HEK293T (cell line): ENCODE measurements at regions not wholly inside any gene's neighbourhood (a gene's known extent, or its start where the extent isn't known, plus 50 kb on each side); places are given as distances from the start of the nearest gene placed in this dataset.

Experiments
- CTCF ChIA-PET: fragments of 350-600 bp; formaldehyde crosslinking; extraction: SDS; loops from one replicate; lab custom pipeline; 2021; ENCODE audit warnings: antibody characterized with exemption, inconsistent platforms; lab: Yijun Ruan, JAX
- POLR2A ChIA-PET: fragments of 350-600 bp; formaldehyde crosslinking; extraction: SDS; loops from one replicate; lab custom pipeline; 2020; ENCODE audit warnings: antibody characterized with exemption, inconsistent platforms; lab: Yijun Ruan, JAX
- DNase-seq: peaks from one replicate; pipeline ENCODE4 v3.0.0; 2012; ENCODE audit warnings: mixed read lengths; ENCODE audit errors: extremely low spot score
- ARNT ChIP-seq: fragments of 450-650 bp; IDR thresholded peaks from 2 replicates; pipeline ENCODE4 v1.6.1; 2017; ENCODE audit warnings: mild to moderate bottlenecking
- BHLHE40 ChIP-seq: fragments of 450-650 bp; IDR thresholded peaks from 2 replicates; pipeline ENCODE4 v1.6.1; 2016; ENCODE audit warnings: mild to moderate bottlenecking, moderate library complexity, borderline replicate concordance
- CTBP1 ChIP-seq: fragments of 450-650 bp; IDR thresholded peaks from 2 replicates; pipeline ENCODE4 v1.6.1; 2016; ENCODE audit warnings: borderline replicate concordance
- ELF4 ChIP-seq: fragments of 450-650 bp; IDR thresholded peaks from 2 replicates; pipeline ENCODE4 v1.6.1; 2017; ENCODE audit warnings: antibody characterized with exemption
- FOXA1 ChIP-seq: fragments of 450-650 bp; IDR thresholded peaks from 2 replicates; pipeline ENCODE4 v1.6.1; 2016; ENCODE audit warnings: mild to moderate bottlenecking
- FOXK2 ChIP-seq: fragments of 450-650 bp; IDR thresholded peaks from 2 replicates; pipeline ENCODE4 v1.6.1; 2016; ENCODE audit warnings: mild to moderate bottlenecking
- FOXM1 ChIP-seq: fragments of 450-650 bp; IDR thresholded peaks from 2 replicates; pipeline ENCODE4 v1.6.1; 2017; ENCODE audit warnings: mild to moderate bottlenecking, borderline replicate concordance
- HDGF ChIP-seq: fragments of 450-650 bp; IDR thresholded peaks from 2 replicates; pipeline ENCODE4 v1.6.1; 2017; ENCODE audit warnings: antibody characterized with exemption, borderline replicate concordance
- L3MBTL2 ChIP-seq: fragments of 450-650 bp; conservative IDR thresholded peaks from 2 replicates; pipeline ENCODE4 v1.6.1; 2016; ENCODE audit warnings: mild to moderate bottlenecking
- LEF1 ChIP-seq: fragments of 450-650 bp; IDR thresholded peaks from 2 replicates; pipeline ENCODE4 v1.6.1; 2017; ENCODE audit warnings: mild to moderate bottlenecking, borderline replicate concordance
- NFRKB ChIP-seq: fragments of 450-650 bp; IDR thresholded peaks from 2 replicates; pipeline ENCODE4 v1.6.1; 2016; ENCODE audit warnings: mild to moderate bottlenecking, moderate library complexity
- SP1 ChIP-seq: fragments of 450-650 bp; IDR thresholded peaks from 2 replicates; pipeline ENCODE4 v1.6.1; 2017
- SUZ12 ChIP-seq: fragments of 450-650 bp; IDR thresholded peaks from 2 replicates; pipeline ENCODE4 v1.6.1; 2016; ENCODE audit warnings: mild to moderate bottlenecking
- TARDBP ChIP-seq: fragments of 450-650 bp; IDR thresholded peaks from 2 replicates; pipeline ENCODE4 v1.6.1; 2016
- ZNF384 ChIP-seq: fragments of 450-650 bp; IDR thresholded peaks from 2 replicates; pipeline ENCODE4 v1.6.1; 2016
- TF ChIP-seq, protein P1 (sequence below): fragments of 450-650 bp; IDR thresholded peaks from 2 replicates; pipeline ENCODE4 v1.6.1; 2016

DNA sequence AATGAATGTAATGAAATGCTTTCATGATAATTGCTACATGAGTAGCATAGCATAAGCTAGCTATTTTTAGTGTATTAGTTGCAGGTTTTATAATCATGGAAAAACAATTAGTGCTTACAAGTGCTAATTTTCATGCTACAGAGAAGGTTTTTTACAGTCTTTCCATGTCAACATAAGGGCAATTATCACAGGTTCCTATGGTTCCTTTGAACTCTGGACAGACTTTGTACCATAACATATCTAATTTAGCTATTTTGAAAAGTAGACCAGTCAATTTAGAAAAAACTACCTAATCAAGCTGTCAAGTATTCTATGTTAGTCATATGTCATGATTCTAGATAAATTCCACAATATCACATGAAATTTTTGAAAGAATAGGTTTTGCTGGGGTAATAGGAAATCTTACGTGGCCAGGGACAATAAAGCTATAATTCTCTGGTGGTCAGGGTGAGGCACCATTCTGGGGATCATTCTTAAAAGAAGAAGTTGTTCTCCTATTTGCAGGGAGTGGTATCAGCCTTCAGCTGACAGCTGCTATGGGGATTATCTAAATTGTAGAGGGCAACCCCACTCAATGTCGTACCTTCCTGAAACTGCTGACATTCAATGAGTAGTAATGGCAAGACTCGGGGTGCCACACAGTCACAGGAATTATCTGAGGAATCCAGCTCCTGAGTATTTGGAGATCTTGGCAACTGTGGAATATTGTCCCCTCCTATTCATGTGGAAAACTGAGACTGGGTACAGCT is 724.0 kb upstream of the LINC00305 start:
- DNase-seq = no peak
- POLR2A ChIA-PET = no interaction called here
- TF ChIP-seq BHLHE40 (no peak), L3MBTL2 (no peak), FOXA1 (no peak)
- CTCF ChIA-PET = no interaction called here

DNA sequence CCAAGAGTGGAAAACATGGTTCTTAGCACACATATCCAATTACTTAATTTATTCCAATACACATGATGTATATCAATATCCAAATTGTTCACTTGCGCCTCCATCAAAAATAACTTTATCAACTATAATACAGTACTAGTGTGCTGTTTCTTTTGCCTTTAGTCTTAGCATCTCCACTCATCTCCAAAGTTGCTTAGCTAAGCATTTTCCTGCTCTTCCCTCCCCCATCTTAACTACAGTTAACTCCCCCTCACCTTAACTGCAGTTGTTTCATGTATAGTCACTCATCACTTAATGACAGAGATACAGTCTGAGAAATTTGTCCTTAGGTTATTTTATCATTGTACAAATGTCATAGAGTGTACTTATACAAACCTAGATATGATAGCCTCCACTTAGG is 705.2 kb upstream of the LINC00305 start:
- CTCF ChIA-PET = no interaction called here
- no peak for DNase-seq
- TF ChIP-seq FOXK2 (no peak), FOXM1 (no peak)
- POLR2A ChIA-PET = no interaction called here

- ChIA-PET CTCF (no interaction called here), POLR2A (no interaction called here)
- TF ChIP-seq LEF1 (no peak), HDGF (no peak), FOXK2 (no peak), L3MBTL2 (no peak), BHLHE40 (no peak), CTBP1 (no peak), SUZ12 (no peak), ARNT (no peak), FOXM1 (no peak), ELF4 (no peak), TARDBP (no peak), SP1 (no peak)
- TF ChIP-seq, protein P1, sequence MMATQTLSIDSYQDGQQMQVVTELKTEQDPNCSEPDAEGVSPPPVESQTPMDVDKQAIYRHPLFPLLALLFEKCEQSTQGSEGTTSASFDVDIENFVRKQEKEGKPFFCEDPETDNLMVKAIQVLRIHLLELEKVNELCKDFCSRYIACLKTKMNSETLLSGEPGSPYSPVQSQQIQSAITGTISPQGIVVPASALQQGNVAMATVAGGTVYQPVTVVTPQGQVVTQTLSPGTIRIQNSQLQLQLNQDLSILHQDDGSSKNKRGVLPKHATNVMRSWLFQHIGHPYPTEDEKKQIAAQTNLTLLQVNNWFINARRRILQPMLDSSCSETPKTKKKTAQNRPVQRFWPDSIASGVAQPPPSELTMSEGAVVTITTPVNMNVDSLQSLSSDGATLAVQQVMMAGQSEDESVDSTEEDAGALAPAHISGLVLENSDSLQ = no peak
- DNase-seq = no peak
These were observed 703.4 kb upstream of the LINC00305 start for GRCh38 chr18:64852281-64852680.

- CTCF ChIA-PET = no interaction called here
- TF ChIP-seq FOXM1 (no peak), ELF4 (no peak), L3MBTL2 (no peak), FOXK2 (no peak), FOXA1 (no peak), HDGF (no peak), ZNF384 (no peak), ARNT (no peak)
- TF ChIP-seq, protein P1 = no peak
- DNase-seq = no peak
- POLR2A ChIA-PET = no interaction called here
These were observed 702.8 kb upstream of the LINC00305 start for GRCh38 chr18:64851726-64852125.

DNA sequence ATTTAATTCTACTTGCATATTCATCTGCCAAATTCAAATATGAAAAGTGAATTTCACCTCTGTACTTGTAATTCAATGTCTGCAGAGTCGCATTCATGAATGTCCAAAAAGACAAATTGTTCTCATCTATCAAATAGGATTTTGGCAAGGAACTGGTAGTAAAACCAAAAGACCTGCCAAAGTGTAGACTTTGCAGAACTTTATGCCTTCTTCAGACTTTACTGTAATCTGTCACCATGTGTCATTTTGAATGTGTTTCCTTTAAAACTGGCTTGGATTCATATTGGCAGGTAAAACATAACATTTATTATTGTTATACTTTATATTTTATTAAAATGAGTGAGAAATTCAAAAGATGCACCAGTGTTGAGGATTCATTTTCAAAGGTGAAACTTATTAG is 701.9 kb upstream of the LINC00305 start:
- POLR2A ChIA-PET = no interaction called here
- CTCF ChIA-PET = no interaction called here
- no peak for DNase-seq
- TF ChIP-seq SP1 = no peak
- TF ChIP-seq NFRKB = no peak
- no peak for TF ChIP-seq L3MBTL2
- no peak for TF ChIP-seq HDGF

GRCh38 chr18:64840911-64841701 is 692.2 kb upstream of the LINC00305 start:
- TF ChIP-seq L3MBTL2 (no peak), TARDBP (no peak), ZNF384 (no peak), FOXK2 (no peak), FOXM1 (no peak), CTBP1 (no peak), NFRKB (no peak), SUZ12 (no peak), BHLHE40 (no peak), SP1 (no peak), HDGF (no peak), FOXA1 (no peak), ELF4 (no peak)
- TF ChIP-seq, protein P1 = no peak
- ChIA-PET CTCF (no interaction called here), POLR2A (no interaction called here)
- no peak for DNase-seq
